Progenitor cell of endocrine pancreas (in vitro differentiated cells): ENCODE measurements at regions not wholly inside any gene's neighbourhood (a gene's known extent, or its start where the extent isn't known, plus 50 kb on each side); places are given as distances from the start of the nearest gene placed in this dataset.

Experiments used
- DNase-seq: peaks from one replicate; pipeline ENCODE4 v3.0.0; 2021; ENCODE audit warnings: low spot score; ENCODE audit not compliant: unreplicated experiment
- H3K27ac Mint-ChIP-seq: 2 replicates; pipeline ENCODE4 v1.8.0; 2021; ENCODE audit warnings: mild to moderate bottlenecking, moderate library complexity, mixed read lengths
- H3K27me3 Mint-ChIP-seq: 2 replicates; pipeline ENCODE4 v1.8.0; 2021; ENCODE audit warnings: mixed read lengths
- H3K36me3 Mint-ChIP-seq: 2 replicates; pipeline ENCODE4 v1.8.0; 2022; ENCODE audit warnings: mixed read lengths; ENCODE audit not compliant: insufficient read depth
- H3K4me1 Mint-ChIP-seq: 2 replicates; pipeline ENCODE4 v1.8.0; 2021; ENCODE audit warnings: low read depth, mixed read lengths
- H3K4me3 Mint-ChIP-seq: 2 replicates; pipeline ENCODE4 v1.8.0; 2021; ENCODE audit warnings: low read depth, mild to moderate bottlenecking, moderate library complexity, mixed read lengths
- H3K9me3 Mint-ChIP-seq: 2 replicates; pipeline ENCODE4 v1.8.0; 2021; ENCODE audit warnings: low read depth, mixed read lengths
- CTCF ChIP-seq: fragments of 200-600 bp; sonication (generic); IDR thresholded peaks from one replicate; pipeline ENCODE4 v1.5.0; 2021; ENCODE audit warnings: antibody characterized with exemption, mild to moderate bottlenecking; ENCODE audit not compliant: unreplicated experiment

- Mint-ChIP-seq H3K36me3 (peaks cover 22% of the 10 kb centered on the region), H3K4me3 (no peak overlapping the region), H3K27me3 (no peaks in the 10 kb centered on the region), H3K27ac (peak overlapping the region; percentile 81), H3K4me1 (peaks cover 33% of the 10 kb centered on the region), H3K9me3 (peaks cover 12% of the 10 kb centered on the region)
- DNase-seq = no peak
- no peak for TF ChIP-seq CTCF
These were observed 192.2 kb upstream of the HAAO start for GRCh38 chr2:42984617-42985016.

- Mint-ChIP-seq H3K4me3 (no peak overlapping the region), H3K4me1 (peaks cover 37% of the 10 kb centered on the region), H3K27me3 (no peaks in the 10 kb centered on the region), H3K36me3 (peaks cover 22% of the 10 kb centered on the region), H3K27ac (no peak overlapping the region), H3K9me3 (peaks cover 10% of the 10 kb centered on the region)
- DNase-seq = no peak
- TF ChIP-seq CTCF = no peak
These were observed 191.7 kb upstream of the HAAO start for GRCh38 chr2:42984081-42984480.

- Mint-ChIP-seq H3K9me3 (peaks cover 5% of the 10 kb centered on the region), H3K27ac (peak overlapping the region; percentile 97), H3K4me1 (peaks cover 56% of the 10 kb centered on the region), H3K4me3 (no peak overlapping the region), H3K27me3 (no peaks in the 10 kb centered on the region), H3K36me3 (peaks cover 13% of the 10 kb centered on the region)
- TF ChIP-seq CTCF = no peak
- DNase-seq = no peak
These were observed 188.5 kb upstream of the HAAO start for GRCh38 chr2:42980764-42981416.

- peaks cover 2% of the 10 kb centered on the region for H3K9me3 Mint-ChIP-seq
- H3K36me3 Mint-ChIP-seq = peaks cover 10% of the 10 kb centered on the region
These were observed 187.7 kb upstream of the HAAO start for GRCh38 chr2:42979870-42980763.

More at GRCh38 chr2:42979870-42980763, 187.7 kb upstream of the HAAO start:
- DNase-seq = no peak
- Mint-ChIP-seq H3K4me1 (peaks cover 58% of the 10 kb centered on the region), H3K27ac (peak overlapping the region; percentile 97), H3K4me3 (no peak overlapping the region), H3K27me3 (no peaks in the 10 kb centered on the region)
- no peak for TF ChIP-seq CTCF
